Urothelium cell line (cell line): ENCODE measurements at regions not wholly inside any gene's neighbourhood (a gene's known extent, or its start where the extent isn't known, plus 50 kb on each side); places are given as distances from the start of the nearest gene placed in this dataset.

Source experiments
- DNase-seq: peaks from one replicate; pipeline ENCODE4 v3.0.0; 2011; ENCODE audit warnings: low spot score, mixed read lengths
- FAIRE-seq: peaks from 2 replicates; lab custom pipeline; 2011; peaks lifted over from hg19 to GRCh38; lab: Jason Lieb, UNC

DNA sequence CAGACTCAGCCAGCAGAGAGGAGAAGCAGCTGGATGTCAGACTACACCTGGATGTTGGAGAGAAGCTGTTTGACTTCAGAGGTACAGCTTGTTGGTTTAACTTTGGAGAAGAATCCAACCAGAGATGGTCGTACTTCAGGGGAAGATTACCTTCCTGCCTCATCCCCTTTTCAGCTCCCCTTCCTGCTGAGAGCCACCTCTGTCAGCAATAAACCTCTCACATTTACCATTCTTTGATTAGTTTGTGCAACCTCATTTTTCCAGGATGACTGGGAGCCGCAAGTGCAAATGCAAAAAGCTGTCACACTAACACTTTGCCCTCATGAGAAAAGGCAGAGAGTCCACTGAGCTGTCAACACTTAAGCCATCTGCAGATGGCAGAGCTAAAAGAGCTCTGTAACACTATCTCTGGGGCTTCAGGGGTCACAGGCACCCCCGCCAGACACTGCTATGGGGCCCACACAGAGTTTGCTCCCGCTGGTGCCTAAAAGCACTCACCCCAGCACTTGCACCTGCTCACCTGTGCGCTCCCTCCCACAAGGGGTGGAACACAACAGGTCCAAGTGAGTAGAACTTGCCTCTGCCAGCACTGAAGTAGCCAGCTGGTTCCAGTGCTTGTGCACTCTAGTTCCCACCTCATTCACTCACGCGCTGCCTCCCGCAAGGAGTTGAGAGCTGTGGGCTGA is 391.7 kb downstream of the METTL4 start:
- DNase-seq (no peak), FAIRE-seq (peak; percentile 95)

DNA sequence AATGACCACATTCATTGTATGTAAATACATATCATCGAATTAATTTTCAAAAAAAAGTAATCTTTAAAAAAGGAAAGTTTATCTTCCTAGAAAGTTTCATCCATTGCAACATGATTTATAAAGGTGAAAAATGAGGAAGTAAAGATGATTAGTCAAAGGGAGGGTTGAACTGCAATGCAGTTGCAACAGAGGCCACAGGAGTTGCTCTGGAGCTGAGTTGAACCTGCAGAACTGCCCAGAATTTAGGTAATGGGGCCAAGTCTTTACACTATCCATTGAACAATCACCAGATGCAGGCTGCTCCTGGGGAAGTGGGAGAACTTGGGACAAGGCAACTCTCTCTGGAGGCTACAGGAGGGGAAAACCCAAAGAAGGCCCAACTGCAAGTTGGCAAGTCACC is 390.7 kb downstream of the METTL4 start:
- FAIRE-seq (no peak), DNase-seq (no peak)

GRCh38 chr18:2183432-2183831 is 387.9 kb downstream of the METTL4 start:
- FAIRE-seq, result no peak

GRCh38 chr18:2186967-2187366 is 384.3 kb downstream of the METTL4 start:
- DNase-seq (no peak), FAIRE-seq (no peak)

More at GRCh38 chr18:2183432-2183831, 387.9 kb downstream of the METTL4 start:
- no peak for DNase-seq

GRCh38 chr18:2188258-2188657 is 383.0 kb downstream of the METTL4 start:
- FAIRE-seq (no peak), DNase-seq (no peak)

GRCh38 chr18:2191180-2191790 is 380.0 kb downstream of the METTL4 start:
- no peak for DNase-seq
- FAIRE-seq, result no peak

DNA sequence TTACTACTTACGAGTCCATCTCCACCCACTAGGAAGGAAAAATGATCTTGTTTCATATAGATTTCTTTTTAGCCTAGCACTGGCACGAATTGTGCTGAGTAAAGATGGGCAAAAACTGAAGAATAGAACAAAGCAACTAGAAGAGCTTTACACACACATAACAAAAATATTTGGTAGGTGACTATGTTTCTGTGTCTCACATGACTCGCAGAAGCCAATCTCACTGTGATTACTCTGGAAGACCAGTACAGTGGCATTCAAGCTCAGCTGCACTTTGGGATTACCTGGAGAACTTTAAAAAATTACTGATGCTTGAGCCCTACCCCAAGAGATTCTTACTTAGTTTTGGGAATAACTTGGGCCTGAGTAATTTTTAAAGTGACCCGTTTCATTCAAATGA is 378.7 kb downstream of the METTL4 start:
- DNase-seq (no peak), FAIRE-seq (no peak)

GRCh38 chr18:2197946-2198345 is 373.4 kb downstream of the METTL4 start:
- no peak for FAIRE-seq
- DNase-seq, result no peak

- FAIRE-seq (peak; percentile 86), DNase-seq (no peak)
Measured at GRCh38 chr18:2199060-2199459, 372.2 kb downstream of the METTL4 start.

DNA sequence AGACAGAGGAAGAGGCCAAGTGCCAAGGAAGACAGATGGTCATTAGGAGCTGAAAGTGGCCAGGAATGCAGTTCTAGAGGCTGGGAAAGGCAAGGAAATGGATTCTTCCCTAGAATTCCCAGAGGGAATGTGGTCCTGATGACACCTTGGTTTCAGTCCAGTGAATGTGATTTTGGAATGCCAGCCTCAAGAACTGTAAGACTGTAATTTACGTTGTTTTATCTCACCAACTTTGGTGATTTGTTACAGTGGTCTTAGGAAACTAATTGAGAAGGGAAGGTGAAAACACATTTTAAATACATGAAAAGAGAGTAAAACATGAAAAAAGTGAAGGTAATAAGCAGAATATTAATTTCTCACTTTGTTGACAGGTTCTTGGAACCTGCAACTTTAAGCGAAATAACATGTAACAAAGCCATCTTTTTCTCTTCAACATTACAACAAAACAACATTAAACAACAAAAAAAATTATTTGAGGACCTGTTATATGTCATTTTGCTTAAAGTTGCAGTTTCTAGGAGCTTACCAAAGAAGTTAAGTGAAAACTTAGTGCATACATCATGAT is 370.2 kb downstream of the METTL4 start:
- no peak for DNase-seq

DNA sequence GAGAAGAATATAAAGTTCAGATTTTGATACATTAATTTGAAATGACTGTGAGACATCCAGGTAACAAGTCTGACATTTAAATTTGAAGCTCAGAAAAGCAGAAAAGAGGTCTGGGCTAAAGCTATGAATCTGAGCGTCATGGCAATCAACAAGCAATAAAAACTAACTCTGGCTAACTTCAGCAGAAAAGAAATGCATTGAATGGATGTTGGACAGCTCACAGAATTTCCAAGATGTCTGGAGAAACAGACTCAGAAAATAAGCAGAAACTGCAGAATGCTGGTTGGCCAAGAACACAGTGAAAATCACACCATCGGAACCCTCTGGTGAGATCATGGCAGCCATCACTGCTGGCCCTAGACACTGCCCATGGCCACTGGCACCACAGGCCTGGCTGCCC is 366.6 kb downstream of the METTL4 start:
- FAIRE-seq (peak; percentile 17), DNase-seq (no peak)

More for the DNA sequence above, 370.2 kb downstream of the METTL4 start:
- no peak for FAIRE-seq

GRCh38 chr18:2207294-2207693 is 364.0 kb downstream of the METTL4 start:
- DNase-seq, result no peak

DNA sequence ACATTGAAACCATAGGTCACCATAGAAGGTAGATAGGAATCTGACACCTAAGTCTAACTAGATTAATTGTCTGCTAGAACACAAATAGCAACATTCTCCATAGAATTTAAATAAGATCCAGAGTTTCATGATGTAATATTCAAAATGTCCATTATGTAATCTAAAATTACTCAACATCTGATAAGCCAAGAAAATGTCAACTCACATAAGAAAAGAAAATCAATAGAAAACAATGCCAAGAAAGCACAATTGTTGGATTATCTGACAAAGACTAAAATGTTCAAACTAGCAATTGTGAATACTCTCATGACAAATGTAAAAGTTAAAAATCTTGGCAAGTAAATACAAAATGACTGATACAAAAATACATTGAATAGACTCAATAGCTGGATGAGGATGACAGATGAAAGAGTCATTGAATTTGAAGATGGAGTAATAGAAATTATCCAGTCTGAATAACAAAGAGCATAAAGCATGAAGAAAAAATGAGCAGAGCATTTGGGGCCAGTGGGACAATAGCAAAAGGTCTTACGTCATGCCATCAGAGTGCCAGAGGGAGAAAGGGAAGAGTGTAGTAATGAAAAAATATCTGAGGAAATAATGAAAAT is 358.6 kb downstream of the METTL4 start:
- DNase-seq (no peak), FAIRE-seq (peak; percentile 20)

More at GRCh38 chr18:2207294-2207693, 364.0 kb downstream of the METTL4 start:
- FAIRE-seq, result no peak

DNA sequence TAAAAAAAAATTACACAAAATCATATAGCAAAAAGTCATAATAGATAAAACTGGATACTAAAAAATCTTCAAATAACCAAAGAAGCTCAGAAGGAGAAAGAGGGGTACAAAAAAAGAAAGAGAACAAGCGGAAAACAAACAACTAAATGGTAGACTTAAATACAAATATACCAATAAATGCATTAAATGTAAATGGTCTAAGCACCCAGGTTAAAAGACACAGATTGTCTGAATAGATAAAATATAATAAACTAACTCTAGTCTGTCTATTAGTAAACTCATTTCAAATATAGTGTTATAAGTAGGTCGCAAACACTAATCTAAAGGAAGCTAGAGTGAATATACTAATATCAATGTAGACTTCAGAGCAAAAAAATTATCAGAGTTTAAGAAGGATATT is 357.4 kb downstream of the METTL4 start:
- FAIRE-seq (no peak), DNase-seq (no peak)

- DNase-seq (no peak), FAIRE-seq (no peak)
Measured at GRCh38 chr18:2217356-2217755, 353.9 kb downstream of the METTL4 start.

DNA sequence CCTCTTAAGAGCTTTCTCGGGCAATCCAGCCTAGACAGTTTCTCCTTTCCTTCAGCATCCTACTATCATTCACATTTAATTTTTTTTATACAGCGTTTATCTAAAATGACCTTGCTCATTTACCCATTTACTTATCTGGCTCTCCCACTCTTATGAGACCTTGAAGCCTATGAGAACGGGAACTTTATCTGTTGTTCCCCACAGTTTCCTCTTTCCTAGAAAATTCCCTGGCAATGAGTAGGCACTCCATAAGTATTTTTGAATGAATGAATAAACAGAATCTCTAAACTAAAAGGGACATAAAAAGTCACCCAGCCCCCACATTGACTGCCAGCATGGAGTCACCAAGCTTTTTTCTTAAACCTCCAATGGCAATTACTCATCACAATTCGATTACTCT is 353.2 kb downstream of the METTL4 start:
- DNase-seq (no peak), FAIRE-seq (no peak)

DNA sequence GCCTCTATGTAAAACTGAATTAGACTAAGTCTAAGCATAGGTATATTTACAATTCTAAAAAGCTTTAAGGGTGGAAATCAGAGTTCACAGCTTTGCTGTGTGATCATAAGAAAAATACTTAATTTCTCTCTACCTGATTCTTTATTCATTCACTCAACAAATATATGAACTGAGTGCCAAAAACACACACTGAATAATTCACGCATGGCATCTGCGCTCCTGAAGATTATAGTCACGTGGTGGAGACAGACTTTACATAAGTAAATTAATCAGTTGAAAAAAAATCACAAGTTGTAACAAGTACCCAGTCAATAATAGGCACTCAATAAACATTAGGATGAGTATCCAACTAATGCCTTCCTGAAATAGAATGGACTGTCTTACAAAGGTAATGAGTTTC is 351.6 kb downstream of the METTL4 start:
- peak; percentile 13 for FAIRE-seq
- DNase-seq, result no peak

DNA sequence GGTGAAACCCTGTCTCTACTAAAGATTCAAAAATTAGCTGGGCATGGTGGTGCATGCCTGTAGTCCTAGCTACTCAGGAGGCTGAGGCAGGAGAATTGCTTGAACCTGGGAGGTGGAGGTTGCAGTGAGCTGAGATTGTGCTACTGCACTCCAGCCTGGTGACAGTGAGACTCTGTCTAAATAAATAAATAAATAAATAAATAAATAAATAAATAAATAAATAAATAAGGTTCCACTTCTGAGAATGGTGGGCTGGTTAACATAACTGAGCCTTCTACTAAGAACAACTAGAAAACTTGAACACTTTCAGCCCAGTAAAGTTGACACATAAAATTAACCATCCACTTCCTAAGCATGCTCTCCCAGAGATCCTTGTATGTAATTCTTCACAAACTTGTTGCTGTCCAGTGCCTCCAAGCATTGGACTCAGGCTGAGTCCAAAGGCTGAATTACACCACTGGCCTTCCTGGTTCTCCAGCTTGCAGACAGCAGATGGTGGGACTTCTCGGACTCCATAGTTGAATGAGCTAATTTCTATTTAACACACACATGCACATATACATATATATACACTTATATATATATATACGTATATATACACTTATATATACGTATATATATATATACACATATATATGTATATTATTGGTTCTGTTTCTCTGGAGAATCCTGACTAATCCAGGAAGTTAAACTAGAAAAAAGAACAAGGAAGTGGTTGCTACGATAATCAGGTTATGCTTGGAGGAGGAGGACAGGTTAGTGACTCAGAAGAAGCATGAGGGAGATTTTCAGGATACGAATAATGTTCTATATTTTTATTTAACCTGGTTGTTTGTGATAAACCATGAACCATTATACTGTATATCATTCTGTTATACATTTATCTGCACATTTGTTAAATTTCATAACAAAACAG is 348.8 kb downstream of the METTL4 start:
- DNase-seq, result no peak
- FAIRE-seq, result no peak

- DNase-seq, result no peak
- FAIRE-seq, result peak; percentile 50
Measured at GRCh38 chr18:2223449-2223848, 347.9 kb downstream of the METTL4 start.

- FAIRE-seq (peak; percentile 61), DNase-seq (peak; percentile 44)
Measured at GRCh38 chr18:2223849-2224248, 347.5 kb downstream of the METTL4 start.

DNA sequence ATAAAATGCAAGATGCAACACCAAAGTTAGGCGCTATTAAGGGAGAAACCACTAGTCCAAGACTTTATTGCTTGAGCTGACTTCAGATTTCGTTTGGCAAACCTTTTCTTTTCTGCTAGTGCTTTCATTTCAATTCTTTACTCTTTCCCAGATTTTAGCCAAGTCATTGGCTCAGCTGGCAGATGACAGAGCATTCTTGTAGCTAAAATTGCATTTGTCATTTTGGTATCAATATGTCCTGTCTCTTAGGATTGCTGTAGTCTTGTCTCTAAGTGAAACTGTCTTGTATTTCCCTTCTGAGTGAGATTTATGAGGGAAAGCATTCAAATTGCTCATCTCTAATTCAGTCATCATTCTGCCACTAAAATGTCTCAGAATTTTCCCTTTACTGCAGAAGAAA is 335.1 kb downstream of the METTL4 start:
- no peak for DNase-seq
- no peak for FAIRE-seq
